ENCODE measurements at regions not wholly inside any gene's neighbourhood (a gene's known extent, or its start where the extent isn't known, plus 50 kb on each side); places are given as distances from the start of the nearest gene placed in this dataset.

DNA sequence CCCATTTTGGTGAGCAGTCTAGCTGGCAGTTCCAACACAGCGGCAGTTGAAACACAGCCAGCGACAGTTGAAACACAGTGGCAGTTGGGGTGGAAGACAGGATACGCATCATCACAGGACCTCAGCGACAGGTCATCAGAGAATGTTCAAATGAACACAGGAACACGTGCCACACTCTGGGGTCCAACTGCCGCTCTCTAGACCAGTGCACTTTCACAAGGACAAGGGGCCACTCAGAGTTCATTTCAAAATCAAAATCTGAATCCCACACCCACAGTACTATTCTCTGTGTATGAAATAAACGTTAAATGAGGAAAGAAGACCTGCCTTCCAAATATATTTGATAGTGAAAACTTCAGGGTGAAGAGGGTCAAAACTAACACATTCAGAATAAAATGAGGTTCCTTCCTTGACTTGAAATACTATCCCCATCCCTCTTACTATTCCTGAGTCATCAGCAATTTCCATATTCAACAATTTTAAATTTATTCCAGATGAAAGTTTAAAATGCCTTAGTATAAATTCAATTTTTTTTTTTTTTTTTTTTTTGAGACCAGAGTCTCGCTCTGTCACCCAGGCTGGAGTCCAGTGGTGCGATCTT lies 53.0 kb upstream of the SIMC1 start:
- no peak overlapping the region for H3K27ac ChIP-seq (ENCODE audit: low read depth, low read length)
- H3K9me3 ChIP-seq (ENCODE audit: control insufficient read depth, insufficient read depth, low read length) = no peaks in the 10 kb centered on the region
- DNase-seq (ENCODE audit: low read depth, low spot score) = no peak
- TF ChIP-seq, protein P1, sequence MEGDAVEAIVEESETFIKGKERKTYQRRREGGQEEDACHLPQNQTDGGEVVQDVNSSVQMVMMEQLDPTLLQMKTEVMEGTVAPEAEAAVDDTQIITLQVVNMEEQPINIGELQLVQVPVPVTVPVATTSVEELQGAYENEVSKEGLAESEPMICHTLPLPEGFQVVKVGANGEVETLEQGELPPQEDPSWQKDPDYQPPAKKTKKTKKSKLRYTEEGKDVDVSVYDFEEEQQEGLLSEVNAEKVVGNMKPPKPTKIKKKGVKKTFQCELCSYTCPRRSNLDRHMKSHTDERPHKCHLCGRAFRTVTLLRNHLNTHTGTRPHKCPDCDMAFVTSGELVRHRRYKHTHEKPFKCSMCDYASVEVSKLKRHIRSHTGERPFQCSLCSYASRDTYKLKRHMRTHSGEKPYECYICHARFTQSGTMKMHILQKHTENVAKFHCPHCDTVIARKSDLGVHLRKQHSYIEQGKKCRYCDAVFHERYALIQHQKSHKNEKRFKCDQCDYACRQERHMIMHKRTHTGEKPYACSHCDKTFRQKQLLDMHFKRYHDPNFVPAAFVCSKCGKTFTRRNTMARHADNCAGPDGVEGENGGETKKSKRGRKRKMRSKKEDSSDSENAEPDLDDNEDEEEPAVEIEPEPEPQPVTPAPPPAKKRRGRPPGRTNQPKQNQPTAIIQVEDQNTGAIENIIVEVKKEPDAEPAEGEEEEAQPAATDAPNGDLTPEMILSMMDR (IDR thresholded peaks at IDR 0.05; ENCODE audit: low read depth, low read length) = no peak
- H3K27me3 ChIP-seq (ENCODE audit: control insufficient read depth, insufficient read depth, low read length) = no peaks in the 10 kb centered on the region
- no peak overlapping the region for H3K4me3 ChIP-seq (ENCODE audit: low read depth, low read length)
- ChIA-PET CTCF (no interaction called here), POLR2A (no interaction called here)

DNA sequence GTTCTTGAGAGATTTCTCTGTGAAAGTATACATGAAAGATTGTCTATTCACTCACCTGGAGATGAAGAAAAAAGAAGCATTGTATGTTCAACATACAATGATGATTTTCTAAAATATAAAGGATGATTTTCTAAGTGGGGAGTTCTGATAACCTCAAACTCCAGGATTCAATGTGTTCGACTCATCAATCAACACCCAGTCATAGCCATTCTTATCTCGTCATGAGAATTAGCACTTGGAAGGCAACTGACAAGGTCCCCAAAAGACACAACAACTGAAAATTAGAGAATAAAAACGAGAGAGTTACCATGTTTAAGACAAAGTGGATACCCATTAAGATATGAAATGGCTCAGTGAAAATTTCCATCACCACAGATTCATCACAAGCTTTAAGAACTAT lies 52.1 kb upstream of the SIMC1 start:
- H3K27ac ChIP-seq (ENCODE audit: low read depth, low read length) = no peak overlapping the region
- TF ChIP-seq, protein P1 (IDR thresholded peaks at IDR 0.05; ENCODE audit: low read depth, low read length) = no peak
- no peak overlapping the region for H3K4me3 ChIP-seq (ENCODE audit: low read depth, low read length)
- H3K9me3 ChIP-seq (ENCODE audit: control insufficient read depth, insufficient read depth, low read length) = no peaks in the 10 kb centered on the region
- no peak for DNase-seq (ENCODE audit: low read depth, low spot score)
- CTCF ChIA-PET = no interaction called here
- no peaks in the 10 kb centered on the region for H3K27me3 ChIP-seq (ENCODE audit: control insufficient read depth, insufficient read depth, low read length)
- POLR2A ChIA-PET = no interaction called here

DNA sequence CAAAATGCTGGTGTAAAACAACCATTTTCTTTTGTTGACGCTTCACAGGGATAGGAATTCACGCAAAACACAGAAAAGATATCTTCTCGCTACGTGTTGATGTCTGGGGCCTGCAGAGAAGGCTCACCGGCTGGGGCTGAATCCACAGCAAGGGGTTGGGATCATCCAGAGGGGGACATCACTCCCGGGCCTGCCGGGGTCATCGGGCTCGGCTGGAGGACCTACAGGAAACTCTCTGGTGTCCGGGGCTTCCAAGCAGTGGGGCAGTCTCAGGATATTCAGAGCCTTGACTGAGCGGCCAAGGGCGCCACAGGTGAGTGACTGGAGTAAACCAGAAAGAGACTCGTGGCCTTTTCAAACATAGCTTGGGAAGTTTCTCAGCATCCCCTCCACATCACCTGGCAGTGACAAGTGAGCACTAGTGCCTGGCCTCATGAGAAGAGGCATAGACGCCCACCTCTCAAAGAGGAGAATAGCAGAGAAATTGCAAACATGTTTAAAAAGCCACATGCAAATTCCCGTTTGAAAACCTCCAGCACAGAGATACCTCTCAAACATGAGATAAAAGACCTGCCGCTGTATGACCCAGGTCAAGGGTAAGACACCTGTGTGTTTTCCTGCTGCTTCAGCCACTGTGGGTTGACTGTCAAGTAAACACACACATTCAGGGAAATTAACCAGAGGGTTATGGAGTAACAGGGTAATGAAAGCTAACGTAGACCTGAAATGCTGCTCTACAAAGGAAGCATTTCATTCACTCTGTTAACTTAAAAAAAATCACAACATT lies 50.8 kb upstream of the SIMC1 start:
- no peaks in the 10 kb centered on the region for H3K9me3 ChIP-seq (ENCODE audit: control insufficient read depth, insufficient read depth, low read length)
- POLR2A ChIA-PET = no interaction called here
- DNase-seq (ENCODE audit: low read depth, low spot score) = no peak
- TF ChIP-seq, protein P1 (IDR thresholded peaks at IDR 0.05; ENCODE audit: low read depth, low read length) = no peak
- no peaks in the 10 kb centered on the region for H3K27me3 ChIP-seq (ENCODE audit: control insufficient read depth, insufficient read depth, low read length)
- H3K4me3 ChIP-seq (ENCODE audit: low read depth, low read length) = no peak overlapping the region
- CTCF ChIA-PET = no interaction called here
- H3K27ac ChIP-seq (ENCODE audit: low read depth, low read length) = no peak overlapping the region

DNA sequence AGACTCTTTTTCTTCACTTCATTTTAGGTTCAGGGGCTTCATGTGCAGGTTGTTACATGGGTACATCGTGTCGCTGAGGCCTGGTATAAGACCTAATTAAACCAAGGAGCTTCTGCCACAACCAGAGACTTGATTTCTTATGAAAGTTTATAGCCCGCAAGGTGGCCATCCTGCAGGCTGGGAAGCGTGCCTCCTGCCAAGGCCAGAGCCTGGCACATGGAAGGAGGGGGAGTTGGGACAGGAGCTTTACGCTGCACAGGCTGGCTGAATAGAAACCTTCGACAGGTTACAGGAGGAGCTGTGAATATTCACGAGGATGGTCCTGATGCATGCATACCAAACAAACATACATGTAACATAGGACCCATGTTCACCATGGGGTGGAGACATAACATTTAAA lies 50.1 kb upstream of the SIMC1 start:
- POLR2A ChIA-PET = no interaction called here

More for the DNA sequence above, 50.1 kb upstream of the SIMC1 start:
- Histone ChIP-seq H3K9me3 (ENCODE audit: control insufficient read depth, insufficient read depth, low read length) (no peaks in the 10 kb centered on the region), H3K27ac (ENCODE audit: low read depth, low read length) (no peak overlapping the region), H3K4me3 (ENCODE audit: low read depth, low read length) (no peak overlapping the region), H3K27me3 (ENCODE audit: control insufficient read depth, insufficient read depth, low read length) (no peaks in the 10 kb centered on the region)
- DNase-seq (ENCODE audit: low read depth, low spot score) = no peak
- TF ChIP-seq, protein P1 (IDR thresholded peaks at IDR 0.05; ENCODE audit: low read depth, low read length) = no peak
- CTCF ChIA-PET = interaction anchor here (0.6 kb wide), 1 partner anchor 9 kb away, joined by 4 read pairs; no protein-coding TSS in a partner anchor
